GM23338 (cell line): ENCODE measurements at regions not wholly inside any gene's neighbourhood (a gene's known extent, or its start where the extent isn't known, plus 50 kb on each side); places are given as distances from the start of the nearest gene placed in this dataset.

ENCODE experiments used
- ATAC-seq: fragments of 200-7000 bp; cut with Tn5 transposase; 3 replicates; pipeline ENCODE4 v1.9.1; 2020
- DNase-seq: peaks from one replicate; pipeline ENCODE4 v3.0.0-alpha.2; 2015; ENCODE audit warnings: low spot score
- H2AFZ ChIP-seq: fragments of 200-600 bp; sonication (generic); 2 replicates; pipeline ENCODE4 v1.8.0; 2016; ENCODE audit warnings: antibody characterized with exemption, mild to moderate bottlenecking, moderate library complexity
- H3F3A ChIP-seq: fragments of 200-600 bp; sonication (generic); replicated peaks from 2 replicates; pipeline ENCODE4 v1.8.0; 2017; ENCODE audit warnings: antibody characterized with exemption, mixed run types, low read depth
- H3K27ac ChIP-seq: fragments of 200-600 bp; sonication (generic); 2 replicates; pipeline ENCODE4 v1.6.1; 2016; ENCODE audit warnings: low read depth
- H3K27me3 ChIP-seq: fragments of 200-600 bp; sonication (generic); 2 replicates; pipeline ENCODE4 v1.8.0; 2016; ENCODE audit warnings: mild to moderate bottlenecking, mixed run types, moderate library complexity; ENCODE audit not compliant: insufficient read depth
- H3K36me3 ChIP-seq: fragments of 200-600 bp; sonication (generic); 2 replicates; pipeline ENCODE4 v1.8.0; 2016; ENCODE audit warnings: mild to moderate bottlenecking; ENCODE audit not compliant: insufficient read depth
- H3K4me1 ChIP-seq: fragments of 200-600 bp; sonication (generic); 2 replicates; pipeline ENCODE4 v1.8.0; 2016; ENCODE audit warnings: mild to moderate bottlenecking, moderate library complexity; ENCODE audit not compliant: insufficient read depth
- H3K4me2 ChIP-seq: fragments of 200-600 bp; sonication (generic); 2 replicates; pipeline ENCODE4 v1.7.1; 2017; ENCODE audit warnings: mixed run types
- H3K4me3 ChIP-seq: fragments of 200-600 bp; sonication (generic); 2 replicates; pipeline ENCODE4 v1.6.1; 2016; ENCODE audit warnings: mixed run types
- H3K79me2 ChIP-seq: fragments of 200-600 bp; sonication (generic); replicated peaks from 2 replicates; pipeline ENCODE4 v1.8.0; 2017; ENCODE audit warnings: mild to moderate bottlenecking; ENCODE audit not compliant: insufficient read depth
- H3K9me2 ChIP-seq: fragments of 200-600 bp; sonication (generic); 2 replicates; pipeline ENCODE4 v1.8.0; 2017; ENCODE audit not compliant: insufficient read depth
- H4K20me1 ChIP-seq: fragments of 200-600 bp; sonication (generic); replicated peaks from 2 replicates; pipeline ENCODE4 v1.8.0; 2017; ENCODE audit warnings: mild to moderate bottlenecking; ENCODE audit not compliant: insufficient read depth
- H3K27ac Mint-ChIP-seq: 2 replicates; pipeline ENCODE4 v1.8.0; 2020; ENCODE audit warnings: inconsistent platforms, mild to moderate bottlenecking, moderate library complexity, mixed read lengths
- H3K27me3 Mint-ChIP-seq: 3 replicates; pipeline ENCODE4 v1.8.0; 2022; ENCODE audit warnings: low read depth, mild to moderate bottlenecking, moderate library complexity, mixed read lengths, inconsistent platforms; ENCODE audit not compliant: insufficient read depth, poor library complexity
- H3K36me3 Mint-ChIP-seq: 3 replicates; pipeline ENCODE4 v1.8.0; 2021; ENCODE audit warnings: low read depth, mild to moderate bottlenecking, inconsistent platforms, moderate library complexity, mixed read lengths
- H3K4me1 Mint-ChIP-seq: 3 replicates; pipeline ENCODE4 v1.8.0; 2020; ENCODE audit warnings: mild to moderate bottlenecking, inconsistent platforms, mixed read lengths
- H3K4me3 Mint-ChIP-seq: 3 replicates; pipeline ENCODE4 v1.8.0; 2021; ENCODE audit warnings: moderate library complexity, mild to moderate bottlenecking, inconsistent platforms, mixed read lengths
- H3K9me3 Mint-ChIP-seq: 3 replicates; pipeline ENCODE4 v1.8.0; 2020; ENCODE audit warnings: moderate library complexity, mild to moderate bottlenecking, inconsistent platforms, mixed read lengths
- CREB1 ChIP-seq: fragments of 250-450 bp; sonication (Bioruptor Pico); IDR thresholded peaks from 2 replicates; pipeline ENCODE4 v1.5.0; 2020; ENCODE audit warnings: low read depth, mild to moderate bottlenecking, moderate library complexity
- EZH2 ChIP-seq: fragments of 200-600 bp; sonication (generic); IDR thresholded peaks from one replicate; pipeline ENCODE4 v1.8.0; 2017; ENCODE audit warnings: antibody characterized with exemption, mild to moderate bottlenecking, low read depth; ENCODE audit not compliant: unreplicated experiment
- EZH2phosphoT487 ChIP-seq: fragments of 200-600 bp; sonication (generic); IDR thresholded peaks from one replicate; pipeline ENCODE4 v1.8.1; 2018; ENCODE audit warnings: antibody characterized with exemption; ENCODE audit not compliant: unreplicated experiment
- JUNB ChIP-seq: IDR thresholded peaks from one replicate; pipeline ENCODE4 v1.6.1; 2016; ENCODE audit warnings: antibody characterized with exemption; ENCODE audit not compliant: unreplicated experiment
- NANOG ChIP-seq: IDR thresholded peaks from 2 replicates; pipeline ENCODE4 v1.6.1; 2016; ENCODE audit warnings: antibody characterized with exemption, borderline replicate concordance
- REST ChIP-seq: IDR thresholded peaks from one replicate; pipeline ENCODE4 v1.6.1; 2018; ENCODE audit warnings: antibody characterized with exemption; ENCODE audit not compliant: unreplicated experiment
- STAT1 ChIP-seq: IDR thresholded peaks from one replicate; pipeline ENCODE4 v1.6.1; 2016; ENCODE audit warnings: antibody characterized with exemption; ENCODE audit not compliant: unreplicated experiment
- ZNF462 ChIP-seq: fragments of 250-450 bp; sonication (Bioruptor Pico); IDR thresholded peaks from 2 replicates; pipeline ENCODE4 v1.5.0; 2020; ENCODE audit warnings: mild to moderate bottlenecking, moderate library complexity

GRCh38 chr12:58419196-58419760 lies 477.9 kb downstream of the ATP23 start (continued):
- TF ChIP-seq ZNF462 (CRISPR knock-in tag), result no peak

- Histone ChIP-seq H3K79me2 (no peaks in the 10 kb centered on the region), H4K20me1 (no peaks in the 10 kb centered on the region), H3K4me2 (no peak overlapping the region), H3K36me3 (no peaks in the 10 kb centered on the region), H3K4me3 (no peak overlapping the region), H3K9me2 (no peaks in the 10 kb centered on the region), H2AFZ (no peak overlapping the region), H3K27me3 (no peaks in the 10 kb centered on the region), H3F3A (no peaks in the 10 kb centered on the region), H3K27ac (no peak overlapping the region), H3K4me1 (peaks cover 32% of the 10 kb centered on the region)
- DNase-seq, result no peak
- Mint-ChIP-seq H3K27ac (no peak overlapping the region), H3K9me3 (no peaks in the 10 kb centered on the region), H3K4me1 (peaks cover 24% of the 10 kb centered on the region), H3K36me3 (no peaks in the 10 kb centered on the region), H3K4me3 (no peak overlapping the region), H3K27me3 (no peaks in the 10 kb centered on the region)
- ATAC-seq, result no peak
- TF ChIP-seq EZH2 (no peak), NANOG (no peak), JUNB (no peak), CREB1 (no peak), STAT1 (no peak), EZH2phosphoT487 (no peak), REST (no peak)
Observed at GRCh38 chr12:58419905-58420304, 478.5 kb downstream of the ATP23 start.
